ENCODE measurements at regions not wholly inside any gene's neighbourhood (a gene's known extent, or its start where the extent isn't known, plus 50 kb on each side); places are given as distances from the start of the nearest gene placed in this dataset.

GRCh38 chr5:145293716-145294115 lies 541.4 kb downstream of the PRELID2 start:
- TF ChIP-seq MAZ (IDR thresholded peaks at IDR 0.05; ENCODE audit: borderline replicate concordance, low read depth, low read length) (no peak), POLR2A (IDR thresholded peaks at IDR 0.05; ENCODE audit: low read depth, low read length) (no peak), BHLHE40 (IDR thresholded peaks at IDR 0.05; ENCODE audit: low read depth, low read length) (no peak), MXI1 (IDR thresholded peaks at IDR 0.05; ENCODE audit: borderline replicate concordance, low read depth, low read length) (no peak), ELK1 (IDR thresholded peaks at IDR 0.05; ENCODE audit: borderline replicate concordance, low read depth, low read length) (no peak), RFX5 (IDR thresholded peaks at IDR 0.05; ENCODE audit: low read depth, low read length) (no peak), RAD21 (IDR thresholded peaks at IDR 0.05; ENCODE audit: low read length) (no peak), MAFK (IDR thresholded peaks at IDR 0.05; ENCODE audit: low read depth, low read length) (no peak), SMC3 (IDR thresholded peaks at IDR 0.05; ENCODE audit: low read depth, low read length) (no peak), USF2 (IDR thresholded peaks at IDR 0.05; ENCODE audit: low read depth, low read length) (no peak), CHD1 (IDR thresholded peaks at IDR 0.05; ENCODE audit: low read depth, low read length) (no peak), RCOR1 (IDR thresholded peaks at IDR 0.05; ENCODE audit: insufficient replicate concordance, low read length) (no peak), FOS (IDR thresholded peaks at IDR 0.05; ENCODE audit: low read depth, low read length) (no peak), CTCF (conservative IDR thresholded peaks at IDR 0.05; ENCODE audit: low read depth, low read length) (no peak), CEBPB (IDR thresholded peaks at IDR 0.05; ENCODE audit: low read depth, low read length) (no peak), NFE2L2 (IDR thresholded peaks at IDR 0.05; ENCODE audit: low read depth, low read length) (no peak)
- H4K91ac ChIP-seq (ENCODE audit: insufficient read depth, low read depth, low read length), result no peak overlapping the region
- no peak for DNase-seq
- H3K36me3 ChIP-seq (ENCODE audit: control insufficient read depth, insufficient read depth, low read length), result no peaks in the 10 kb centered on the region
- no peak overlapping the region for H3K9ac ChIP-seq (ENCODE audit: low read depth, low read length)
- no CpG with 5 or more reads among the region's 1 CpG for WGBS, 2 experiments (ENCODE audit: extremely low coverage in 2 of 2, insufficient read length in 1 of 2)
- in situ Hi-C loops (cut with MboI; ENCODE audit: low sequenced_read_pairs), result no loop called here
- no peak overlapping the region for H3K23ac ChIP-seq (ENCODE audit: low read depth, low read length)
- H3K9me3 ChIP-seq (ENCODE audit: control insufficient read depth, insufficient read depth, low read length), result no peaks in the 10 kb centered on the region; the same call in 1 of the 2 replicates
- no peaks in the 10 kb centered on the region for H3K27me3 ChIP-seq (ENCODE audit: control insufficient read depth, insufficient read depth, low read length)
- H2AK9ac ChIP-seq (replicated peaks; ENCODE audit: low read depth, low read length, poor library complexity), result no peak overlapping the region
- H3K27ac ChIP-seq (ENCODE audit: insufficient read depth, low read length), result no peak overlapping the region
- no peak overlapping the region for H3K14ac ChIP-seq (replicated peaks; ENCODE audit: low read depth, low read length)
- no peak overlapping the region for H3K4me2 ChIP-seq (ENCODE audit: low read depth, low read length)
- no peak overlapping the region for H2BK120ac ChIP-seq (ENCODE audit: low read depth, low read length)
- no peak overlapping the region for H4K5ac ChIP-seq (ENCODE audit: low read depth, low read length)
- no peak overlapping the region for H2BK5ac ChIP-seq (ENCODE audit: low read depth, low read length, poor library complexity, severe bottlenecking)
- no peaks in the 10 kb centered on the region for H3K9me1 ChIP-seq (ENCODE audit: insufficient read depth, low read length)
- no peaks in the 10 kb centered on the region for H4K20me1 ChIP-seq (ENCODE audit: insufficient read depth, low read length)
- H2BK20ac ChIP-seq (ENCODE audit: low read depth, low read length), result no peak overlapping the region
- no peak overlapping the region for H4K8ac ChIP-seq (ENCODE audit: low read depth in 2 of 2, low read length in 2 of 2)
- no peak overlapping the region for H3K56ac ChIP-seq (ENCODE audit: extremely low read depth, insufficient read depth, low read length)
- no peak overlapping the region for H2AK5ac ChIP-seq (ENCODE audit: low read depth, low read length)
- no TSS peak for BruUV-seq (replicated peaks)
- no peaks in the 10 kb centered on the region for H3K79me1 ChIP-seq (ENCODE audit: low read depth in 1 of 2, low read length in 2 of 2)
- ATAC-seq (ENCODE audit: low read depth), result no peak
- ChIA-PET CTCF (no interaction called here), POLR2A (ENCODE audit: unreplicated experiment) (no interaction called here)
- dilution Hi-C loops (cut with HindIII; ENCODE audit: low sequenced_read_pairs, unreplicated experiment), result no loop called here
- H3K4ac ChIP-seq (ENCODE audit: low read depth, low read length), result no peak overlapping the region
- H2BK15ac ChIP-seq (ENCODE audit: low read depth, low read length), result no peak overlapping the region
- intact Hi-C loops (cut with micrococcal nuclease), result no loop called here
- H3K4me1 ChIP-seq (ENCODE audit: control insufficient read depth, insufficient read depth, low read length), result no peaks in the 10 kb centered on the region
- no peak overlapping the region for H3K18ac ChIP-seq (ENCODE audit: low read depth, low read length)
- no peak overlapping the region for H2AFZ ChIP-seq (replicated peaks; ENCODE audit: low read length, poor library complexity)
- no peak overlapping the region for H3K4me3 ChIP-seq (ENCODE audit: insufficient read depth, low read depth, low read length)

Measured in IMR-90 (cell line).